NCI-H1417 (cell line): ENCODE measurements at regions not wholly inside any gene's neighbourhood (a gene's known extent, or its start where the extent isn't known, plus 50 kb on each side); places are given as distances from the start of the nearest gene placed in this dataset.
"Not testable (repeated sequence)": the region's sequence is repeated elsewhere in the genome, so short reads cannot be mapped to it uniquely, and the experiment has no call there.

Experiments
- DNase-seq, 3 experiments: peaks; one replicate each; lab custom pipeline; 2025; lab: John Stamatoyannopoulos, UW

DNA sequence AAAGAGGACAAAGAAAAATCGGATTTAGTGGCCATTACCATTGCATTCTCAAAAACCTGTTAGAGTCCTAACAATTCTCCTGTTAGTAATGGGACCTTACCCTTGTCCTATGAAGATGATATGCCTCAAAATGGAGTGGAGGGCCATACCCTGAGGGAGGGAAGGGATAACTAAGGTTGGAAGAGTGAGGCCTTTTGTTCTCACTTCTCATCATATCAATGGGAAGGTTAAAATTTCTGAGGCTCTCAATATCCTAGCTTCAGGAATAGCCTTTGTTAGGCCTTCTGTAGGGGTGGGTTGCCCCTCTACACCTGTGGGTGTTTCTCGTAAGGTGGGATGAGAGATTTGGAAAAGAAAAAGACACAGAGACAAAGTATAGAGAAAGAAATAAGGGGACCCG is 109.4 kb upstream of the SGIP1 start:
- not testable (repeated sequence) for DNase-seq

GRCh38 chr1:66426239-66426853 is 107.6 kb upstream of the SGIP1 start:
- no peak for DNase-seq

- DNase-seq: not testable (repeated sequence)
Measured at GRCh38 chr1:66430815-66431214, 103.1 kb upstream of the SGIP1 start.

- DNase-seq: no peak
Measured at GRCh38 chr1:66431999-66432398, 102.0 kb upstream of the SGIP1 start.

DNA sequence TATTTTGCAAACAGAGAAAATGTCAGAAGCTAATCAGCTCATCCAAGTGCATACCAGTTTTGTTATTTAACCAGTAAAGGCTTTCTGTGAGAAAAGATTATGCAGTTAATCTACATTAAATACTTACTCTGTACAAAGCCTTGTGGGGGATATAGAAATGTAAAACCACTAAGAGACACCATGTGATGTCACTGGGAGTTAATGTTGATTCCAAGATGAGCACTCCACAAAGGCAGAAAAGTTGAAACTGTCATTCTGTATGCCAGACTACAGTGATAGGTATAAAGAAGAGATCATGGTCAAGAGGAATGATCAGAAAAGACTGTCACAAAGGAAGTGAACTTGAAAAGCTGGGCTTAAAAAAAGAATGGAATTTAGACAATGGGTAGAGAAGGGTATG is 100.3 kb upstream of the SGIP1 start:
- DNase-seq: no peak

DNA sequence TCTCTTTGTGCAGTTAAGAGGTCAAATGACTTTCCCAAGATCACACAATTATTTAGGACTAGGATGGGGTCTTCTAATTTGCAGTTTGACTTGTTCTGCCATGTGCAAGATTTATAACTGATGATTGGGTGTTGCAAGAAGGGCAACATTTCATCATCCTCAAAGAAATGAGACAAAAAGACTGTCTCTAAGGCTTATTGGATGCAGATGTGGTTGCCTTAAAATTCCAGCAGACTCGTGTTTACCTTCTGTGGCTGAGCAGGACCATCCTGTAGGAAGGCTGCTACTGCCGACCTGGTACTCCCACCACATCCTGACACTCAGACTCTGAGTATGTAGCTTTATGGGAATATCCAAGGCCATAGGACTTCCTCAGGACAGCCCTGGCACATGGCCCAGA is 99.9 kb upstream of the SGIP1 start:
- DNase-seq: no peak

- DNase-seq: no peak
Measured at GRCh38 chr1:66435541-66435940, 98.4 kb upstream of the SGIP1 start.

- no peak for DNase-seq
Measured at GRCh38 chr1:66436378-66437135, 97.4 kb upstream of the SGIP1 start.

- no peak for DNase-seq
Measured at GRCh38 chr1:66437136-66437401, 96.9 kb upstream of the SGIP1 start.

DNA sequence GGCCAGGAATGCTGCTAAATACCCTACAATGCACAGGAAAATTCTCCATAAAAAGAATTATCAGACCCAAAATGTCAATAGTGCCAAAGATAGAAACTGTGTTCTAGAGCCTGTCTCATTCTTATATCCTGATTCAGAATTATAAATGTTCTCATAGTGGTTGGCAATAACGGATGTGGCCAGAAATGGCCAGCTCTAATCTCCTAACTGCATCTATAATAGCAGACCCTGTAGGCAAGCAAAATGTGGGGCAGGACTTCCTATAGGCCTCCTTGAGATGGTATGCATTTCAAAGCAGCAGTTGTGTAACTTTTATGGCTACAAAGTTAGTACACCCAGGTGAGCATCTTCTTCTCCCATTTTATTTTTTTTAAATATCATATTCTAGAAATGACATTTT is 95.9 kb upstream of the SGIP1 start:
- no peak for DNase-seq

DNA sequence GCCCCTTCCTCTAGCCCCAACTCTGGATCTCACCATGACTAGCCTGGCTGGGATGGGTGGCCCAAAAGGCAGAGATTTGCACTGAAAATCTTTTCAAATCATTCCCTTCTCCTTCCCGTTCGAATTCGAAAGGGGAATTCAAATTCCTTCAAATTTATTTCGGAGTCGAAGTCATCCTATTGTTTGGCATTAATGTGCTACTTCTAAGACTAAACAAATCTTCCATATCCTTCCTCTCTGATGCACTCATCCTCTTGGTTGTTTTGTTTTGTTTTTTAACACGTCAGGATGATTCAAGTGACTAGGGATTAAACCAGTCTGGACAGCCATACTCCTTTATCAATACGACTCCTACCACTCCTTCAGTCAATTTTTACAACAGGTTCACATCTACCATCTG is 95.5 kb upstream of the SGIP1 start:
- no peak for DNase-seq

DNA sequence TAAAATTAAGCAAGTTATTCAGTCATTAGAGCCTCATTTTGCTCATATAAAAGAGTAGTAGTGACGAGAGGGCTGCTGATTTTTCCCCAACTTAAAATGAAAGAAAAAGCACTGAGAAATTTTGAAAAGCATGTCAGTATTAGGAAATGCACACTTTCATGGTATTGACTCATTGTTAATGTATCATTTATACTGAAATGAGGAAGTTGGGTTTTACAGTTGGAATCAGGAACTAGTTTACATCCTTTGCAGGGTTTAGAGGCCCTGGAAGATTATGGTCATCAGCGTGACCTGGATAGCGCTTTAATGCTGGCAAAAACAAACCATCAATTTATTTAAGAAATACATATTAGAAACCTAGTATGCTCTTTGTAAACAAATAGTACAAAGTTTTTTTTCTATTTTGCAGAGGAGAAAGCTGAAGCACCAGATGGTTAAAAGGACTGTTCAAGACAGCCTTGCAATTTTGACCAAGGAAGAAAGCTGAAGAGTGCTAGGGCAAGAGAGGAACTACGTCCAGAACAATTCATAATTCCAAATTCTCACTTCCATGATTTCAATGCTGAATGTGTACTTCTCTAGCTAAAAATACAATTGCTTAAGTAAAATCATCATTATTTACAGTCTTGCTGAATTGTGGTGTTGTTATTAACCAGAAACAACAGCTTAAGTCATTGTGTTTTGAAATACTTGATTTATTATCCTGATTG is 94.8 kb upstream of the SGIP1 start:
- DNase-seq: no peak

- no peak for DNase-seq
Measured at GRCh38 chr1:66443793-66444192, 90.2 kb upstream of the SGIP1 start.

GRCh38 chr1:66444438-66445265 is 89.3 kb upstream of the SGIP1 start:
- no peak for DNase-seq

GRCh38 chr1:66445492-66446181 is 88.3 kb upstream of the SGIP1 start:
- DNase-seq: peak in 2 of 3 experiments; percentile 6 to 26

GRCh38 chr1:66446261-66447001 is 87.5 kb upstream of the SGIP1 start:
- peak; percentile 47 to 87 (median 74) for DNase-seq

- DNase-seq: peak in 2 of 3 experiments; percentile 18 to 54
Measured at GRCh38 chr1:66450043-66450514, 83.9 kb upstream of the SGIP1 start.

- DNase-seq: no peak
Measured at GRCh38 chr1:66450847-66451246, 83.1 kb upstream of the SGIP1 start.

DNA sequence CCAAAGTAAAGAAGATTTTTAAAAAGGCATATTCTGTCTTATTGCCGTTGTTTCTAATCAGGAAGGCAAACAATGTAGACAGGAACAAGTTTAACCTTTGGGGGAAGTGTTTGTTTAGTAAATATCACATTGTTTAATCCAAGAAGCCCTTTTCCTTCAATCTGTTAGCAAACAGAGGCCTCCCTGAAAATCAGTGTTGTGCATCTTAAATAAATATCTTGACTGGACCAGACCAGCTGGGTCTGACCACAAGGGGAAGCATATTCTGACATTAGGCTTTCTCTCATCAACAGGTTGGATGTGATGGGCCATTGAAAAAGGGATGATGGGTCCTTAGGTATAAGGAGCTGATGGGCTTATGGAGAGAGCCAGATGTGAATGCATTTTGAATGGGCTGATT is 81.8 kb upstream of the SGIP1 start:
- DNase-seq: peak in 1 of 3 experiments; percentile 12

GRCh38 chr1:66452982-66453381 is 81.0 kb upstream of the SGIP1 start:
- DNase-seq: no peak

DNA sequence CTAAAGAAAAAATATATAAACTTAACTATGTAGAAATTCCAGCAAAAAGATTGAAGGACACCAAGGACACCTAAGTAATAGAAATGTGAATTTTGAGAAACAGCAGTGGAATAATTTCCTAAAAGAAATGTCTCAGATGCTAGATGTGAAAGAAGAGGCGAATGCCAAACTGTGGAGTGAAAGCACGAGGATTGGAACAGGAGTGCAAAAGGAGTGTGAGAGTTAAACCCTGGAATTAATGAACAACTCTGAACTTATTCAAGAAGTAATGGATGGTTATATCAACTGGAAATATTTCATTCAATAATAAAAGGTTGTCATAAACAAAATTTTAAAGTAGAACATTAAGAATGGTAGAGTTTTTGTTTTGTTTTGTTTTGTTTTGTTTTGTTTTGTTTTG is 78.5 kb upstream of the SGIP1 start:
- DNase-seq: no peak
